Fibroblast of gingiva (primary cell): ENCODE measurements at regions not wholly inside any gene's neighbourhood (a gene's known extent, or its start where the extent isn't known, plus 50 kb on each side); places are given as distances from the start of the nearest gene placed in this dataset.

Source experiments
- DNase-seq: peaks from one replicate; pipeline ENCODE4 v3.0.0-alpha.2; 2011; ENCODE audit warnings: low read depth

- DNase-seq = no peak
Observed at GRCh38 chr4:108400309-108400708, 220.1 kb upstream of the RPL34 start.

DNA sequence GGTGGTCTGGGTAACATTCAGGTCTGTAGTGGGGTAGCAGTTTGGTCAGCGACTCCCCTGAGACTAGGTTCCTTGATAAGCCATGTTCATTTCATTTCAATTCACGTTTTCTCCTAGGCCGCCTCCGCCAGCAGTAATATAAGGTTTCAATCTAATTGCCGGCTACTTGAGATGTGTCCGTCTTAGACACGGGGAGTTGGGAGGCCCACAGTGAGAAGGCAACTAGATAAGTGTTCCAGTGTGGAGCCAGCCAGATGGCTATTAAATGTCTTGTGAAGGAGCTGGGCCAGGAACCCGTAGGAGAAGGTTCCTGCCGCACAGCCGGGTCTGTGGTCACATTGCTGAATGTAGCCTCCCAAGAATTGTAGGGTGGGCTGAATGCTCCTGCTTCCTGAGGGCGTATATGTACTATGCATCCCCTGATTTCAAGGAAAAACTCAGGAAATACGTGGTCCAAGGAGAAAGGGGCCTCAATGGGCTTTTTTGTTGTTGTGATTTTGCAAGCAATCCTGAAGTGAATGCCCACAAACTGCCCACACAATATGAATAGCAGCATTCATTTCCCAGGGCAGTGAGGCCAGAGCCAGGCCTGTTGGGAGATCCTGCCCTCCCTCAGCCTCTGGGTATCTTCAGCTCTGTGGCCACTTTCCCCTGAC, 220.6 kb upstream of the RPL34 start:
- DNase-seq = no peak

DNA sequence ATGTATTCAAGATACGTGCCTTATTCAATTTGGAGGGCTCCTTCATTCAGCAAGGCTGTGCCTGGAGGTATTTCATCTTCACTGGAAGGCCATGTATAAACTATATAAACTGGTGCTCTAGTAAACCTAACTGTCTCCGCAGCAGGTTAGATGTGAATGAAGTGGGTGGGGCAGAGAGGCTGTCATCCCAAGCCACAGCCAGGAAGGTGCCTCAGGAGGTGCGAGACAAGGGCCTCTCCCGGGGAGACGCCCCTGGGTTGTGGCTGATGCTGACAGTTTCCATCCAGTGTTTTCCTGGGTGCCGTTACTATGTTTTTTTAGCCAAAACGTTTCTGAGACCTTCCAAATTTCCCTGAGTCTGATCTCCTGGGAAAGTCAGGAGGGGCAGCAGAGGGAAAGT, 221.5 kb upstream of the RPL34 start:
- no peak for DNase-seq

- no peak for DNase-seq
Observed at GRCh38 chr4:108398316-108398715, 222.1 kb upstream of the RPL34 start.

DNA sequence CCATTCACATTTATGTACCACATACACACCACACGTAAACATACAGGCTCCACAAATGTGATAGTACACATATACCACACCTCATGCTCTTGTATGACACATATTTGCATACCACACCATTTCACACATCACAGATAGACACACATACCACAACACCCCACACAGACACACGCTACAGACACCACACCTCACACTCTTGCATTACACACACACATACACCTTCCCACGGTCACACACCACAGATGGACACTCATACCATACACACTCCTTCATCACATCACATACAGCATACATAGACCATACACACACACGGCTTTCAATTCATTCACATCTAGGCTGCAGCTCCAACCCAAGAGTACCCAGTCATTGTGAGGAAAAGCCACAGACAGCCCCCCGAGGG, 222.5 kb upstream of the RPL34 start:
- no peak for DNase-seq

DNA sequence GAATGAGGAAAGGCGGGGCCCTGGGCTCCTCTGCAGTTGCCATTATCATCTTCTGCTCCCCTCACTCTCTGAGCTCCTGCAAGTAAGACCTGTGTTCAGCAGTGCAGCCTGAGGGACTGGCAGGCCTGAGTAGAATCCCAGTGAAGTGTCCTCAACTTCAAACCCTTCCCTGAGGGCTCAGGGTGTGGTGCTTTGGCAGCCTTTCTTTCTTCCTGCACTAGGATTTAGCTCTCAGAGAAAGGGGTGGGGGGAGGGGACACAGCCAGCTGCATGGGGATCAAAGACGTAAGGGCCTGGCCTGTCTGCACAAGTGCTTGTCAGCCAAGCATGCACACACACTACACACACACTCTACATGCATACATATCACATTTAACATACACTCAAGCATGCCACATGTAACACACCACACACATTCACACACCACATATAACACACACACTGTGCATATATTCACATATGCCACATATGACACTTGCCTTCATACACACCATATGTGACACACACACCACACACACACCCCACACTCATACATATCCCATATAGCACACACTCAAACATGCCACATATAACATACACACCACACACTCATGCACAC, 223.4 kb upstream of the RPL34 start:
- no peak for DNase-seq

- DNase-seq = no peak
Observed at GRCh38 chr4:108395786-108396185, 224.6 kb upstream of the RPL34 start.

DNA sequence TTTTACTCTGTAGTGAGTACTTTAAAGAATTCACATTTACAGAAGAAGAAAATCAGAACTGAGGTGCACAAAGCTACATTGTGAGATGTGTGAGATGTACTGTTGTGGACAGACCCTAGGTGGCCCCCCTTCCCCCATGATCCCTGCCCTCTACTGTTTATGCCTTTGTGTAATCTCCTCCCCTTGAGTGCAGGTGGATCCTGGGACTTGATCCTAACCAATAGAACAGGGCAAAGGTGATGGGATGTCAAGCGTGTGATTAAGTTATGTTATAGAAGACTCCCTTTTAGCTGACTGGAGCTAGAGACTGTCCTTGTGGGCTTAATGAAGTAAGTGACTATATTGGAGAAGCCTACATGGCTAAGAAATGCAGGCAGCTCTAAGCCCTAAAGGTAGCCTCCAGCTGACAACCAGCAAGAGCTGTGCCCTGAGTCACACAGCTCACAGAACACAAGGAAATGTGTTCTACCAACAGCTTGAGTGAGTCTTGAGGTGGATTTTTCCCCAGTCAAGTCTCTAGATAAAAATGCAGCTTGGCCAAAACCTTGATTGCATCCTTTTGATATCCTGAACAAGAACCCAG, 225.2 kb upstream of the LEF1 start:
- no peak for DNase-seq

DNA sequence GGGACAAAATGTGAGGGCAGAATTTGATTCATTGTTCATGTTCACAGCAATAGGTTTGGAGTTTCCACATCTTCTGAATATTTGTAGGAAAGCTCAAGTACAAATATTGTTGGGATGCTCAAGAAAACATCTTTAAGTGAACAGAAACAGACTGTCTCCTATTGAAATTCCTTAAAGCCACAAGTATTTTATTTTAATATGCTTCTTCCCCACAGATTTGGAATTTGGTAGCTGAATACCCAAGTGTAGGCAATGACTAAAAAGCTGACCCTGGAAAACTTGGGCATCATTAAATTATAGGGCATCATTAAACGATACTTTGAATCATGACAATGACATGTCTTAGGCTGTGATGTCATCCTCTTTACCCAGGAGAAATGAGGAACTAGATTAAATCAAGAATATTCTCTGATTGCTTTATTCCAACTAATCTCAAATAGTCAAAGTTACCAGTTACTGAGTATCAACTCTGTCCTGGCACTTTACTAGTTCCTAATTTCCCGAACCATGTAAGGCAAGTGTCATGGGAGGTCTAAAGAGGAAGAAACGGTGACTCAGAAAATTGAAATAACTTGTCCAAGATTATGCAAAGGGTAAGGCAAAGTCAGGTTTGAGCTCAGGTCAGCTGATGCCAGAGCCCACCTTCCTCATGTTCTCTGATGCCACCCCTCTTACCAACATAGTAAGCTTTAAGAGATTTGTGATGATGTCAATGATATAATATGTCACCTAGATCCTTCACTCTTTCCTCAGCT, 223.1 kb upstream of the LEF1 start:
- no peak for DNase-seq

DNA sequence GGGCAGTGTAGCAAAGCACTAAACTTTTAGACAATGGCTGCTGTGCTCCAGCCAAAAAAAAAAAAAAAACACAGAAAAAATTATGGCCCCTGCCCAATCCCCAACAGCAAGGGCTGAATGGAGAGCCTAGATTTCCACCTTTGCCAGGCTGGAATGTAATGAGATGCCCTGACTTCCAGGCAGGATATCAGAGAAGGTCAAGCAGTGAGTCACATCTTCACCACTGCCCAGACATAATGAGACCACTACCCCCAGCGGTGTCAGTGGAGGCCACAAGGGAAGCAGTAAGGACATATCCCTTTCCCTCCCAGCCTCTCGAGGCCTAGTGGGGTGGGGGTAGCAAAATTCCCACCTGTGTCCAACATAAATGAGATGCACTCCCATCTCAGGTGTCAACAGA, 216.3 kb upstream of the LEF1 start:
- no peak for DNase-seq

GRCh38 chr4:108384544-108384943, 215.8 kb upstream of the LEF1 start:
- no peak for DNase-seq

DNA sequence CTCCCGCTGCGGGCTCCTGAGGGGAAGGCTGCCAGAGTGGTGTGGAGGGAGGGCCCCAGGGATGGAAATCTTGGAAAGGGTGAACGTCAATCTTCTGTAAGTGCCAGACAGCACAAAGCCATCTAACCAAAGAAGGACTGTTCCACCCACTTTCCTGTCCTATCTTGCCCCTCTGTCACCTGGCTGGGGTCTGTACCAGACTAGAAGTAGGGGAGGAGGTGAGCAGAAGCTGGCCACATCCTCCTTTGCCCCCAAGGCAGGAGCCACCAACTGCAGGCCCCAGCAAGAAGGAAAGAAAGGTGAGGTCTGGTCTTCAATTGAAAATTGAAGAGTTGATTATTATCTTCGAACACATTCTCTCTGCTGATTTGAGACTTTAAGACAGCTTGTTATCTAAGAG, 214.4 kb upstream of the LEF1 start:
- DNase-seq = no peak

DNA sequence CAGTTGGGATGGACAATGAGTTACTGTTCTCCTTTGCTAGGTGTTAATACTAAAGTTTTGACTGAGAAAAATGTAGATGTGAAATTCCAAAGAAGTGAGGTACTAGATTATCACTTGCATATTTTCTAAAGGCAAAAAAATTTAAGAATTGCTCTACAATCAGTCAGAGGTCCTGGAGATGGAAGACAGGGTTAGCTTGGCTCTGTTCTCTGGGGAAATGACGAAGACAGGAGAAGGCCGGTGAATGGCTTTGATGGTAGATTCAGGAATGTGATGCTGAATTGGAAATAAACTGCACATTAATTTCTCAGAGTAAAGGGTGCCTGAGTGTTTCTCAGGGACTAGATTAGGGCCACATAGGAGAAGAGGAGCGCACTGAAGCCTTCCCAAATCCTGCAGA, 214.0 kb upstream of the LEF1 start:
- no peak for DNase-seq

DNA sequence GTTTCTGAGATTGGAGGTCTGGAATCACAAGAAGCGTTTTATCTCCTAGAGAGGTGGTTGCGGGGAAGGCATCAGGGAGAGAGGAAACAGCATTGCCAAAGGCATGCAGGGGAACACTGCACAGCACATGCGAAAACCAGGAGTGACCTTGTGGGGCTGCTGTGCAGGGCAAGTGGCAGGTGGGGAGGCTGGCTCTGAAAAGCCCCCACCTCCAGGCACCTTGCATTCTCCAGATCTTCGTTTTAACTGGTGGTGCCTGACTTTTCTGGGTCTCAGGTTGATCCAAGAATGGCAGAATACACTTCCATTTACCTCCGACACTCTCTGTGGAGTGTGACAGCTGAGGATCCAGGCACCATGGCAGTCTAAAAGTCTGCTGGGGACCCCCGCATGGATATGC, 209.4 kb upstream of the LEF1 start:
- DNase-seq = no peak

DNA sequence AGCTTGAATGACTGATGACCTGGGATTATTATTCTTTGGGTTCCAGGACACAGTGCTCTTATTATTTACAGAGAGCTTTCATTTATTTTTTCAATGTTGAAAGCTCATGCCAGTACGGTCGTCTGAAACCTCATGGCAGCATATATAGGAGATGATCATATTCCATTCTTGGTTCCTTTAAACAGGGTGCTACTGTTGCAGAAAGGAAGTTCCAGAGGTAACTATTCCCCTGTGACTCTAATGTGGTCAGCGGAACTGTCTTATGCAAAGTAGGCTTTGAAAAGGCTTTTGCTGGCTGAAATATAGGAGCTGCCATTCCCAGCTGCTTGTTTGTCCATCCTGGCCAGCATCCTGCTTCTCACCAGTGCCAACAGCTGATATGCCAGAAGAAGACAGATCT, 208.3 kb upstream of the LEF1 start:
- DNase-seq = no peak

GRCh38 chr4:108375434-108375833, 206.7 kb upstream of the LEF1 start:
- no peak for DNase-seq

DNA sequence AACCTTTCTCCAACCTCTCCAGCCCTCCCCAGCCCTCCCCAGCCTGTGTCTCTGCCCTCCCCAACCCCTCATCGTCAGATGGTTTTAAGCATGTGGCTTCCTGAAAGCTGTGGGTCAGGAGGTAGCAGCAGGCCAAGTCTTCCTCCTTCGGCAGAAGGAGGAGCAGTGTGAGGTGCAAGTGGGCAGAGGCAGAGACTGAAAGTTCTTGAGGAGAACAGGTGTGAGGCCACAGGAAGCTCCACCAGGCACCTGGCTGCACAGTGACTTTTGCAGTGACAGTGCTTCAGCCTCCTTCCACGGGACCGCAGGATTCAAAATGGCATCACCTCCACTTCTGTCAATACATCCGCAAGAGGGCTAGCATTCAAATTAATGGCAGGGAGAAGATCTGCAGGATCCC, 203.9 kb upstream of the LEF1 start:
- DNase-seq = no peak

GRCh38 chr4:108371282-108371681, 202.6 kb upstream of the LEF1 start:
- DNase-seq = no peak

DNA sequence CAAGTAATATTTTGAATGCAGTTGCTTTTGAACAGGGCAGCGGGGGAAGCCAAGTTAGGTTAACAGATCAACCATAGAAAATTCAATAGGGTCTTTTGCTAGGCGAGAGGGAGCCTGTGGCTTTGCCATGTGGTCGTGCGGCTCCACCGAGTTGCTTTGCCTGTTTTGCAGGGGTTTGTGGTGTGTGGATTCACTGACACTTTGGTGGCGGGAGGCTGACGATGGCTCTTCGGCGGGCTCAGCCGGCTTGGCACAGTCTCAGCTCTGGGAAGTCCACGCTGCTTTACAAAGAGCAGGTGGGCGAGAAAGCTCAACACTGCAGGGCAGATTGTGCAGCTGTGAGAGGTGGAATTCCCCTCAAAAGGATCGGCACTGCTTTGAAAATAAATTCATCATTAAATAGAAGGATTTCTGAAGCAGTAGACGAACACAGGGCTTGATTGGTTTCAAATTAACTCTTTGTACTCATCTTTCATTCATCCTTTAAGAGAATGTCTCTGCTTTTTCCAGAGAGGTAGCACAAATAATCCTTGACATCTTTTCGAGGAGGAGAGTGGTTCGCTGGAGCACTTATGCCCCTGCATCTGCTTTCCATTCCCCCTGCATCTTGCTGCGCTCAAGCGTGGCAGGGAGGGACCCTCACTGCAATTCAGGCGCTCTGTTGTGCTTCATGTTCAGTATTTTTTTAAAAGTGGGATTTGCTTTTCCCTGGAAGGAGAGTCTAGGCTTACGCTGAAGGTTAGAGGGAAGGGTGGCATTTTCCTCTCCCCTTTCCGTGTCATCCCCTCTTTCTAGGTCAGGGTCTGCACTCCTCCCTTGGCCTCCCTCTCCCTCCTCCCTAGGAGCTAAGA, 201.8 kb upstream of the LEF1 start:
- DNase-seq = no peak

DNA sequence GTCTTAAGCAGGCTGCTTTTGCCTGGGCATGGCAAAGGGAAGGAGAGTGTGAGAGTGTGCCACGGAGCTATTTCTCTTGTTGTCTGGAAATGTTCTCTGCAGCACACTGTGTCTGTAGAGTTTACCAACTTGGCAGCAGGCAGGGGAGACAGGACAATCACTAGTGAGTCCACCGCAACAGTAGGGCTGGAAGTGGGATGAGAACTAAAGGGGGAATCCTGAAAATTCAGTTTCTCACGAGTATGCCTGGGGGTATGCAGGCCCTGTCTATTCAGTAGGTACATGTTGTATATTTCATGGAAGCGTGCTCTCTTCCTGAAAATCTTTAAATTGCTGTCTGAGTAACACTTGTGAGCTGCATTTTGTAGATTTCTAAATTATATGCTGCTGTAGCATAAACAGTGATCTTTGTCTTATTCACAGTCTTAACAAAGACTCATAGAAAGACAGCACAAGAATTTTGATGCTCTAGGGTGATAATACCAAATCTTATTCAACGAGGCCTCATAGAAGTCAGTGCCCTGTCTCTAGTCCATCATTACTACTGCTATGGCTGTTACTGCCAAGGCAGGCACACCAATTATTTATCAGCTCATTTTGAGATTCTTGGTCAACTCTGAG, 200.4 kb upstream of the LEF1 start:
- DNase-seq = no peak

GRCh38 chr4:108367751-108368150, 199.0 kb upstream of the LEF1 start:
- DNase-seq = no peak

DNA sequence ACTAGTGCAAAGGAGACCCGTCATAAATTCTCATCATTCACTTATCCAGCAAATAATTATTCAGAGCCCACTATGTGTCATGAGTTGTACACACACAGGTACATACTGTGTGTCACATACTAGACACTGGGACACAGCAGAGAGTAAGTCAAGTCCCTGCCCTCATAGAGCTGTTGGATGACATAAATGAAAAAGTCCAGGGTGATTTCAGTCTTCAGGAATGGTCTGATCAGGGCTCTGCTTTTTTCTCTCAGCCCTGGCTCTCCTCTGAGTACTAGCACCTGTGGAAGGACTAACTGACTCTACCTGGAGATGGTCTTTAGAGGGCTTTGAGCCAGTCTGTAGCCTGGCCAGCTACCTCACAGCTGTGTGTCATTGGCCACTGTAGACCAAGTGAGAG, 198.0 kb upstream of the LEF1 start:
- no peak for DNase-seq
